C4-2B (cell line): ENCODE measurements at regions not wholly inside any gene's neighbourhood (a gene's known extent, or its start where the extent isn't known, plus 50 kb on each side); places are given as distances from the start of the nearest gene placed in this dataset.
"Not testable (repeated sequence)": the region's sequence is repeated elsewhere in the genome, so short reads cannot be mapped to it uniquely, and the experiment has no call there.

Experiments used
- H3K27ac ChIP-seq: fragments of 450-650 bp; 2 replicates; pipeline ENCODE4 v1.5.1; 2017
- ZFX ChIP-seq: fragments of 450-650 bp; IDR thresholded peaks from 2 replicates; pipeline ENCODE4 v1.6.1; 2017
- TF ChIP-seq, protein P1 (sequence below): fragments of 450-650 bp; conservative IDR thresholded peaks from 2 replicates; pipeline ENCODE4 v1.5.1; 2017; ENCODE audit warnings: mild to moderate bottlenecking

- no peak overlapping the region for H3K27ac ChIP-seq
- TF ChIP-seq, protein P1, sequence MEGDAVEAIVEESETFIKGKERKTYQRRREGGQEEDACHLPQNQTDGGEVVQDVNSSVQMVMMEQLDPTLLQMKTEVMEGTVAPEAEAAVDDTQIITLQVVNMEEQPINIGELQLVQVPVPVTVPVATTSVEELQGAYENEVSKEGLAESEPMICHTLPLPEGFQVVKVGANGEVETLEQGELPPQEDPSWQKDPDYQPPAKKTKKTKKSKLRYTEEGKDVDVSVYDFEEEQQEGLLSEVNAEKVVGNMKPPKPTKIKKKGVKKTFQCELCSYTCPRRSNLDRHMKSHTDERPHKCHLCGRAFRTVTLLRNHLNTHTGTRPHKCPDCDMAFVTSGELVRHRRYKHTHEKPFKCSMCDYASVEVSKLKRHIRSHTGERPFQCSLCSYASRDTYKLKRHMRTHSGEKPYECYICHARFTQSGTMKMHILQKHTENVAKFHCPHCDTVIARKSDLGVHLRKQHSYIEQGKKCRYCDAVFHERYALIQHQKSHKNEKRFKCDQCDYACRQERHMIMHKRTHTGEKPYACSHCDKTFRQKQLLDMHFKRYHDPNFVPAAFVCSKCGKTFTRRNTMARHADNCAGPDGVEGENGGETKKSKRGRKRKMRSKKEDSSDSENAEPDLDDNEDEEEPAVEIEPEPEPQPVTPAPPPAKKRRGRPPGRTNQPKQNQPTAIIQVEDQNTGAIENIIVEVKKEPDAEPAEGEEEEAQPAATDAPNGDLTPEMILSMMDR, result no peak
- no peak for TF ChIP-seq ZFX
Measured at GRCh38 chr11:7175007-7175406, 76.7 kb upstream of the SYT9 start.

- no peak overlapping the region for H3K27ac ChIP-seq
- TF ChIP-seq, protein P1, result no peak
- TF ChIP-seq ZFX, result no peak
Measured at GRCh38 chr11:7186190-7186589, 65.5 kb upstream of the SYT9 start.

DNA sequence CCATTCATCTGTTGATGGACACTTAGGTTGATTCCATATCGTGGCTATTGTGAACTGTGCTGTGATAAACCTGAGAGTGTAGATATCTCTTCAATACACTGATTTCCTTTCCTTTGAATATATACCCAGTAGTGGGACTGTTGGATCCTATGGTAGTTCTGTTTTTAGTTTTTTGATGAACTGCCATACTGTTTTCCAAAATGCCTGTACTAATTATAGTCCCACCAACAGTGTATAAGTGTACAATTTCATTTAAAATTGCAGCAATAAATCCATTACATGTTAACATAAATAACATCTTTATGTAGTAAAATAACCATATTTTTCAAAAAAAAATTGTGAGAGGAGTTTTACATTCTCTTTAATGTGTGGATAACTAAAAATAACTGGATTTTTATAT lies 65.0 kb upstream of the SYT9 start:
- TF ChIP-seq ZFX, result no peak
- TF ChIP-seq, protein P1, result no peak
- H3K27ac ChIP-seq, result no peak overlapping the region

DNA sequence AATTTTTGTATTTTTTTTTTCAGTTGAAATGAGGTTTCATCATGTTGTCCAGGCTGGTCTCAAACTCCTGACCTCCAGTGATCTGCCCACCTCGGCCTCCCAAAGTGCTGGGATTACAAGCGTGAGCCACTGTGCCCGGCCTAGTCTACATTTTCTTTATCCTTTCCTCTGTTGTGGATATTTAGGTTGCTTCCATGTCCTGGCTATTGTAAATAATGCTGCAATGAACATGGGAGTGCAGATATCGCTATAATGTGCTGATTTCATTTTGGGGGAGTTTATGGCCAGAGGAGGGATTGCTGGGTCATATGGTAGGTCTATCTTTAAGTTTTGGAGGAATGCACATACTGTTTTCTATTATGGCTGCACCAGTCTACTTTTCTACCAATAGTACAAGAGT lies 58.9 kb upstream of the SYT9 start:
- not testable (repeated sequence) for H3K27ac ChIP-seq

DNA sequence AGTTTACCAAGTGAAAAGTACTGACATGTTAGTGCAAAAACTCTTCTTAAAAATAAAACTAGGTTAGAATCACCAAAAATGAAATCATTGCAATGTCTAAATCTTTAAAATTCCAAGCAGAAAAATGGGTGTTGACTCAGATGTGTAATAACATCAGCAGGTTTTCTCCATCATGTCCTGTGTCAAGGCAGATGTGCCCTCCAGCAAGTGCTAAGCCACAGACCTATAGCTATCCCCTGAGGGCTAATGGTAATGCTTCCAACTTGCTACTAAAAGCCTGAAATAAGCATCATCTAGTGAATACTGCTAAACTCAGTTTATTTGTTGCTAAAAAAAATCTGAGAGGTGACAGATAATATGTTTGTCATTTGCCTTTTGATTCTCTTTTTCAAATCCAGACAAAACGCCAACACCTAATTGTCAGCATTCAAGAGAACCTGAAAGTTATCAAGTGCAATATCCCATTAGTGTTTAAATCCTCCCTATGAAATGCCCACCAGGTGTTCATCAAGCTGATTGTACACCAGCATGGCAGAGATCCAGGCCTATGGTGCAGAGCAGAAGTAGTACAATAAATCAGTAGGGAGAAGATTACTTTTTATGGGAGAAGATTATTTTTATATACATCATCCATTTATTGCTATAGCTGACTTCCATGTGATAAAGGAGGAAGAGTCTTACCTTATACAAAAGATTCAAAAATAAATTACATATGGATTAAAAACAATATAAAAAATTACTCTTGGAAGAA lies 55.1 kb upstream of the SYT9 start:
- no peak overlapping the region for H3K27ac ChIP-seq
- TF ChIP-seq ZFX, result no peak
- TF ChIP-seq, protein P1, result no peak

DNA sequence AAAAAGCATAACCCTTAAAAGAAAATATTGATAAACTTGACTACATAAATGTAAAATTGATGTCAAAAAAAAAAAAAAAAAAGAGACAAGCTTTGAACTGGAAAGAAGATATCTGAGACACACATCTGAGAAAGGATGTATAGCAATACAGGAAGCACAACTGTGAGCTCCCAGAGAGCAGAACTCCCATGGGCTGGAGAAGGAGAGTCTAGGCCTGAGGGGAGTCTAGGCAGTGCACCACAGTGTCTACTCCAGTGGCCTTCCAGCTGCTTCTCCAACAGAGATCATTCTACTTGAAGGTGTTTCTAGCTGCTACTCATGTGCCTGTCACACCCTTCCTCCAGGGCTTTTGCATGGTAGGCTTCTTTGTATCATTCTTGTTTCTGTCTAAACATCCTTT lies 54.2 kb upstream of the SYT9 start:
- TF ChIP-seq, protein P1, result no peak
- no peak for TF ChIP-seq ZFX
- no peak overlapping the region for H3K27ac ChIP-seq
